DMS53 treated with DMSO at 0.1 percent for 48 hours (cell line): ENCODE measurements at regions not wholly inside any gene's neighbourhood (a gene's known extent, or its start where the extent isn't known, plus 50 kb on each side); places are given as distances from the start of the nearest gene placed in this dataset.

Experiments used
- DNase-seq: peaks from one replicate; lab custom pipeline; 2025; ENCODE audit not compliant: unreplicated experiment; lab: John Stamatoyannopoulos, UW

DNA sequence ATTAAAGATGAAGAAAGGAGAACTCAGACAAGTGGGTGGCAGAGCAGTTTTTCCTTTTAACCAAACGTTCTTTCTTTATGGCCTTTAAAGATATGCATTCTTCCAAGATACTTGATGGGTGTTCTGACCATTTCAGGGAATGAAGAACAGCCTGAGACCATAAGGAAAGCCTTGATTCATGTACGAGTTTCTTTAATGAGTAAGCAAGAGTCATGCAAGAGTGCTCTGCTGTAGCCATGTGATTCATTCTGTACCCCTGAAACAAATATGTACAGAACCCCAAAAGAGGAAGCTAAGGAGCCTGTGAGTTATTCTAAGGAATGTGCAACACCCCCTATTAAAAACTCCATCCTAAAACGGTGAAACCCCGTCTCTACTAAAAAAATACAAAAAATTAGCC lies 372.8 kb downstream of the MTX2 start:
- no peak for DNase-seq

DNA sequence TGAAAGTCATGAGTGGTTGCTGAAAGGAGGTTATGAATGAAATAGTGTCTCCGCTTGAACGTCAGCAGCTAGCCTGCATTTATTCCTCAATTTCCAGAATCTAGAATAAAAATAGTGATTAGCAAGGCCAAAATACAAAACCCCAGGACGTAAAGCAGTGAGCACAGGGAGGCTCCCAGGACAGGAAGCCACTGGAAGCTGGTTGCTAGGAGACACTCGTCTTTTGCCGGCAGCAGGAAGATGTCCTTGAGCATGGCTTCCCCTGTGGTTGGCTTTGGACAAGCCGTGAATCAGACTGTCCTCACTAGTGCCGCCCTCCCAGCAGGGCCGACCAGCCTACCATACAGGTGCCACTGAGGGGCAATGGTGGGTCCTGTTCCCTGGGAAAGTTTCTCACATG lies 374.4 kb downstream of the MTX2 start:
- DNase-seq, result peak; percentile 73

DNA sequence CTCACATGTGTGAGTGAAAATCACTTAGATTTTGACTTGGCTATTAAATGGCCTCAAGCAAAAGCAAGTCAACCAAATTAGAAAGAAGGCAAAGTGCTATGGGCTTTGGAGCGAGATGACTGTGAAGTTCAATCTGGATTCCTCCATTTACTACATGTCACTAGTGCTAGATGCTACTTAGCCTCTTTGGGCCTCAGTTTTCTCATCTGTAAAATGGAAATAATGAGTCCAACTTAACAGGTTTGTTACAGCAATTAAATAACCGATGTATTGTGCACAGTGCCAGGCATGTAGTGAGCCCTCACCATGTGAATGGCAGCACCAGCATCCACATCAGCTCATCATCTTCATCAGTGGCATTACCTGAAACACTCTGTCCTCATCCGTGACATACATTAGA lies 376.3 kb downstream of the MTX2 start:
- DNase-seq, result no peak

DNA sequence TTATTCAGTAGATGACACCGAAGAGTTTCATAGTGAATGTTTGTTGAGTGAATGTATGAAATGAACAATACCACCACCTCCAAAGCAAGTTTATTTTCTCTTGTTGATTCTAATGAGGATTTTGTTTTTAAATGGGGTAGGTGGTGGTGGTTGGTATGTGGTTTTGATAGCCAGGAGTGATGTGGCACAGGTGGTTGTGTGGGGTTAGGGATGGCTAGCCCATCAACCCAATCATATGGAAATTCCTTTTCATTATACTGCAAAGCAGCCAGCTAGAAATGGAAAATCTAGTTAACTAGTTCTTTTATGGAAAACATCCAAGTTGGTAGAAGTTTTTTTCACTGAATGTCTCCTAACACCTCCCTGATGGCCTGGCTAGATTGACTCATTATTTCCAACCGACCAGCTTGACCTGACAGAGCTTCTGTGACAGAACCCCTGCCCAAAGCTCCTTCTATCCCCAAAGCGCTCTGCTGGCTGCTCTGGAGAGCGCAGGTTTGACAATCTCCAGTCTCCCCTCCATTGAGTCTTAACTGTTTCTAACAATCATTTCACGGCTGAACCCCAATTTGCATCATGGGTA lies 376.9 kb downstream of the MTX2 start:
- no peak for DNase-seq

DNA sequence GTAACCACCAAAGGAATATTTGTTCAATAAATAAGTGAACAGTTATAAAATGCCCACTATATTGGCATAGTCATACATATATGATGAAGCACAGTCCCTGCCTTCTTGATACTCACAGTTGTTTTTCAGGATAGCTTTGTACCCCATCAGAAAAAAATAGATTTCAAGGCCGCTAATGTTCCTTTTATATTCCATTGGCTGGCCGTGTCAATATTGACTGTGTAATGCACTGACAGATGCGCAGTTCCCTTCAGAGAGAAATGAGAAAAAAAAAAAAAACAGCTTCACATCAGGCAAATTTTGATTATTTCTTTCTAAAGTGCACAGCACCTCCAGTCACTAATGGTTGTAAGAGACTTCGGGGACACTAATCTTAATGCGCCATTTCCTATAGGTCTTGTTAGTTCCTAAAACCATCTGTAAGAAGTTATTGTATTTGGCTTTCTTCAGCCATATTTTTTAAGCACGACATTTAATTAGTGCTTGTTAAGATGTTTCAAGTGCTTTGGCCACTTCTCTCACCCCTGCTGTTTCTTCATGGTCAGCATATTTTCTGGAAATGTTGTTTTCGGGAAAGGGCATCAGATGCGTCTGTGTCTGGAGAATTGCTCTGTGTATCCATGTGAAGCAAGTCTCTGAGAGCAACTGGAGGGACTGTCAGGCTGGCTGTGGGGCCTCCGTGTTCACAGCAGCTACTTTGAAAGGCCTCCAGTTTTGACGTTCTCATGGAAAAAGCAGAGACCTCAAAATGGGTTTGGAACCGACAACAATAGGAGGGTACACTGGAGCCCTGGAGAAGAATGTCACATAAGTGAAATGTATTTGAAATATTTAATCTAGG lies 378.3 kb downstream of the MTX2 start:
- DNase-seq, result peak; percentile 33

DNA sequence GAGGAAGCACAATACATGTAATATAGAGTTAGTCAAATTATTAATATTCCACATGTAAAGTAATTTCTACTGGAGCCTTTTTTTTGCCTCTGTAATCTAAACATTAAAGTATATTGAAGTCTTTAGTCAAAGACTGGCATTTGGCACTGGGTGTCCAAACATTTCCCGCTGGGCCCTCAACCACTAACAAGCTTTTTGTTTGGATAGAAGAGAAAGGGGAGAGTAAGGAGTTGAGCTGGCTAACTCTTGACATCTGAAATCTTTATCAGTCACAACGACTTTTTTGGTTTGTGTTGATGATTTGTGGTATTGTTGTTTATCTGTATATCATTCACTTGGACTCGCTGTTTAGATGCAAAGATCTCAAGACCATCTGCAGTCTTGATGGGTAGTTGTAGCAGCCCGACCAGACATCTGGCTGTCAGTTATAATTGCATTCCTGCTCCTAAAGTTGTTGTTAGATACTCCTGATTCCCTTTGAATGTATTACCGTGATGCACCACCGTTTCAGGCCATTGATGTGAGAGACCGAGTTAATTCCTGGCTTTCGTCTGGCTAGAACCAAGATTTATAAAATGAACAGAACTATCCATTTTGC lies 379.6 kb downstream of the MTX2 start:
- no peak for DNase-seq

DNA sequence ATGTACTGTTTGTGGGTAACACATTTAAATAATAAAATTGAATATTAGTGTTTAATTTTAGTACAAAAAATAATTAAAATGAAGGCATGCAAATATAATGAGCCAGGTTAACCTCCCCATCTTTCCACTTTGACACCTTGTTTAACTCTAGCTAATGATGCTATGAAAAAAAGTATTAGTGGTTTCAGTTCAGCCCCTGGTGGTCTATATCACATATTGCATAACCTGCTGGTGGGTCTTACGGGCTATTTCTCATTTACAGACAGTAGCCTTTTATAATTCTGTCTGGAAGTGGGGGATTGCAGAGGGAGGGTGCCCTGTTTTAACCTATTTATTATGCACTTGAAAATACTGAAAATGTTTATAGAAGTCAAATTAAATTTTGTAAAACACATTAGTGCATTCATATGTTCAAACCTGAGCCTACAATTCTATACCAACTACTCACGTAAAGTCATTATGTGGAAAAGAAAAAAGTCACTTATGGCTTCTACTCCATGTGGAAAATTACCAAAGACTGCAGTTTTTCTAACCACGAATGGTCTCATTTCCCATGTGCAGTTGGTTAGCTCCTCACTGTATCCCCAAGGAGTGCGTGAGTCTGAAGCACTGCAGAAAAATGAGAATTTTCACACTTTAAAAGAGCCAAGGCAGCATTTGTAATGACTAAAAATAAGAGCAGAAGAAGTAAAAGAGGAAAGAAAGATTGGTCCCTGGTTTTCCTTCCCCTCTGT lies 381.0 kb downstream of the MTX2 start:
- no peak for DNase-seq

DNA sequence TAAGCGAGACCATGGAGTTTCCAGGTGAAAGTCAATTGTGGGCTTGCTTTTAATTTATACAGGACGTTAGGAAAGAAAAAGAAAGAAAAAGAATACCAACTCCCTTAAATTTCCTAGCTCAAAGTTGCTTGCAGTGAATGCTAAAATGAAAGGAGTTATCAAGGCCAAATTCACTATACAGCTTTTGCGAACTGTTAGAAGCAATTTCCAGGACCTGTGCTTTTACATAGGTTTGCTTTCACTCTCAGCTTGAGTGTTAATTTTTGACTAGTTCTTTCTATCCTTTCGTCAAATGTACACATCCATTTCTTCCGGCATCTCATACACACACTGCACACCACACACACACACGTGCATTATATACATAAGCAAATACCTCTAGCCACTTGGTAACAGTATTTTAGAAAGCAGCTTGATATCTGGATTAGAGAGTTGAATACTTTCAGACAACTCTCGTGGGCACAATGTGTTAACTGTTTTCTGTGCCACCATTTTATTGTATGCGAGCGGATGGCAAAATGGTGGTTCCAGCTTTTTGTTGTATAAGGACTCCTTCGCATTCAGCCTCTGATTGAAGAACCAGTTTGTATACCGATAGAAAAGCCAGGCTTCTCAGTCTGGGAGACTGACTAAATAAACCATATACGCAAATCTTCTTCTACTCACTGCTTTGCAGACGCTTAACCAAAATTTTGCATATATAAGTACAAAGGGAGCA lies 381.8 kb downstream of the MTX2 start:
- DNase-seq, result no peak

DNA sequence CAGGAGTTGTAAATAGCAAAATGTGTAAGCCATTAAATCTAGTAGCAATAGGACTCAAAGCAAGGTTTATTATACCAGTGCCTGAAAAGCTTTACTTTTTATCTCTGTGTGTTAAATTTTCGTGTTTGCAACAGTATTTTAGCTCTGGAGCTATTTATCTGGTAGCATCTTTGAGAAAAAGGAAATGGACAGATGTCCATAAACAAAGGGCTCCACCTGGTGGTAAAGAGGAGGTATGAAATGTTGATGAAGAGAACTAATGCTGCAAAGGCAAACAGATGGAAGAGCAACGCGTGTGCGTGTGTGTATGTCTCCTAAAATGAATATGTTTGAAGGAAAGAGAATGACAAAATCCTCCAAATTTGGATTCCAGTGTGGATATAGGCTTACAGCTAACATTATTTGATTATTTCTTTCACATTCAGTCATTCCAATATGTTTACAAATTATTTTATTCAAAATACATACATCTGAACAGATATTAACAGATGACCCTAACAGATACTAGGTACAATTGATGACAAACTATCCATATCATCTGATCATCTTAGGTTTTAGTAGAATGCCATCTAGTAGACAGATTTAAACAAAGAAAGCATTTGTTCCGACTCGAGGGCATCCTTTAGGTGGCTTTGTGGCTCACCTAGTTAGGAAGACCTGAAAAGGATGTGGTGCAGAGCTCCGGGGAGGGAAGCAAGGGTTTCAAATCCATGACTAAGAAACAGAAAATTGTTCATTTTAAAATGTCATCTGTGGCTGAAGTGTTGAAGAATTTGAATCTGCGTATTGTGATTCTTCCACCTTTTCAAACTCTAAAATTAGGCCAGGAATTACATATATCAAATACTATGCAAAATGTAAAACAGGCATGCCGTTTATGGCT lies 383.3 kb downstream of the MTX2 start:
- DNase-seq, result peak; percentile 93

DNA sequence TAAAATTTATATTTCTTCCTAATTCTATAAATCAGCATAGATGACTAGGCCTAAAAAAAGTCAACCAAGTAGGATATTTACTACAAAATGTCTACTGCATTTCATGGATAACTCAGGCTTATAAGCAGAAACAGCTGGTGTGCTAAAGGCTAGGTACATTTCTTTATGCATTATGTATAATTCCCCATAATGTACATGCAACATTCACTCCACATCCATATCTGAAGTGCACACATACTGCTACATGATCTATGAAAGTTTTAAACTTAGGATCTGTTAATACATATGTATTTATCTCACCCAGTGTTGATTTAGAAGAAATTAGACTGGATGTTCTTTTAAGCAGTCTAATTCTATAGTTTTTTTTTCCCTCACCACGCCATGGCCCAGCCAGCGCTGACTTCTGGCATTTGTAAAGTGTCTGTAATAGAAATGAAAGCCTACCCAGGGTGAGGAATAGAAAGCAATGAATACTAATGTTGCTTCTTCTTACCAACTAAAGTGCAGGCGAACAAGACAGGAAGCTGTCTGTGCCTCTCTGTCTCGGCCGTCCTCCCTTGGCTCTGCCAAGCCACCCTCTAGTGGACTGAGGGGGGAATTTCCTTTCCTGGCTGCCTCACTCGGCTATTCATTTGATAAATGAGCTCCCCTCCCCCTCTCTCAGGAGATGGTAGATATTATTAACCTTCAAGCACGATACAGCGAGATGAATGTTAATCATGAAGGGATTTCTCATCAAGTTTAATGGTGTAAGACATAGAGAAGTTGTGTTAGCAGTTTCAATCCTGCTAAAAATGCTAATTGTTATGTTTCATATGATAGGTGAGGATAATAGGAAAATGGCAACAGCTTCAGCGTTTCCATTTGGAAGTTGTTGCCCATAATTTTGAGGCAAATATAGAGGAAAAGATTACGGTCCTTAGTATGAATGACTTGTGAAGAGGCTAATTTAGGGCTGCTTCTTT lies 384.5 kb downstream of the MTX2 start:
- peak; percentile 81 for DNase-seq

DNA sequence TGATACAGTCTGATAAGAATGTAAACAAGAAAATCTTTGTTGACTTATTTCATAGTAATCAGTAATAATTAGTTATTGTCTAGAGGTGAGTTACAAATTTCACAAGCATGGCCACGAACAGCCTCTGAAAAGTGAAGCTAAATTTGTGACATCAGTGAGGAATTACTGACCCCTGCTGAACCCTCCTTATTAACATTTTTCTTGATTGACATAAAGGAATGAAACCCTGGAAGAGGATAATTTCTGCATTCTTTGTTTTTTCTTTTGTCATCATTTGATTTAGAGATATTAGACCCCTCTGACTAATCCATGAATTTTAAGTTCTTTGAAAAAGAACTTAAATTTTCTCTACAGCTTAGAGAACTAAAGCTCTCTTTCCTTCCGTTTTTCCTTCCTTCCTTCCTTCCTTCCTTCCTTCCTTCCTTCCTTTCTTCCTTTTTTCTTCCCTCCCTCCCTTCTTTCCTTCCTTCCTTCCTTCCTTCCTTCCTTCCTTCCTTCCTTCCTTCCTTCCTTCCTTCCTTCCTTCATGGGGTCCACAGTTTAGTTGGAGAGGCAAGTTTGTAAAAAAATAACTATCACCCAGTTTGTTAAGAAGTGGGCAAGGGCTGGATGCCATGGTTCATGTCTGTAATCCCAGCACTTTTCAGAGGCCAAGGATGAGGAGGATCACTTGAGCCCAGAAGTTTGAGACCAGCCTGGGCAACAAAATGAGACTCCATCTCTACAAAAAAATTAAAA lies 387.0 kb downstream of the MTX2 start:
- no peak for DNase-seq

DNA sequence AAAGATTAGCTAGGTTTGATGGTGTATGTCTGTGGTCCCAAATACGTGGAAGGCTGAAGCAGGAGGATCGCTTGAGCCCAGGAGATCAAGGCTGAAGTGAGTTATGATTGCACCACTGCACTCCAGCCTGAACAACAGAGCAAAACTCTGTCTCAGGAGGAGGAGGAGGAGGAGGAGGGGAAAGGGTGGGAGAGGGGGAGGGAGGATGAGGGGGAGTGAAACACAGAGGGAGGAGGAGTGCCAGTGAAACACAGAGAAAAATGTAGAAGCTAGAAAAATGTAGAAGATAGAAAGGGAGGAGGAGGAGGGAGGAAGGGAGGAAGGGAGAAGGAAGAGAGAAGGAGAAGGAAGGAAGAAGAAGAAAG lies 387.5 kb downstream of the MTX2 start:
- DNase-seq, result no peak

DNA sequence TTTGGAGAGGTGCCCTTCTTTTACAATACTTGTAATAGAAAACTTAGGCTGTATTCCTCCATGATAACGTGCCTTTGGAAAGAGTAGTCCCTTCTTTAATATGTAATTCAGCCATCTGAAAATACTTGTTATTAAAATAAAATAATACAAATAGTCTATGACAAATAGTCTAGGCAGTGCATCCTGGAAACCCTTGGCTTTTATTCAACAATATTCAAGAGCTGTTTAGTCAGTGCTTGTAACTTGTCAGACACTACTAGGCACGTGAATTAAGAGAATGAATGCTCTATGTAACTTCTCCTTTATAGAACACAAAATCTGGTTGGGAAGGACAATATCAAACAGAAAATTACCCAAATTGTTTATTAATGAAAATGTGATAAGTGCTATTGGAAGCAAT lies 388.2 kb downstream of the MTX2 start:
- DNase-seq, result no peak

DNA sequence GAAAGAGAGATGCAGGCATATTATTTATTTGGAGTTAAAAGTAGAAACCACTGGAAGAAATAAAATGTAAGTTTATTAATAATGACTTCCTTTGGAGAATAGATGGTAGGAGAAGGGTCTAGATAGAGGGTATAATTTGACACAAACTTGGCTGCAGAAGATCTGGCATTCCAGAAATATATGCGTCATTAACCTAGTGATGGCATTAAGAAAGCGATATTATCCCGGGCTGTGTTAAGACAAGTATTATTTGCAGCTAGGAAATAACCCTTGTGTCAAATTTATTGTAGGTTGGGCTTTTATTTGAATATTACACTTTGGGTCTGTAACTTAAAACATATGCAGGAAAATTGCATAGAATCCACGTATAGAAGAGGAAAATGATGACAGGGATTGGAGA lies 389.5 kb downstream of the MTX2 start:
- no peak for DNase-seq

DNA sequence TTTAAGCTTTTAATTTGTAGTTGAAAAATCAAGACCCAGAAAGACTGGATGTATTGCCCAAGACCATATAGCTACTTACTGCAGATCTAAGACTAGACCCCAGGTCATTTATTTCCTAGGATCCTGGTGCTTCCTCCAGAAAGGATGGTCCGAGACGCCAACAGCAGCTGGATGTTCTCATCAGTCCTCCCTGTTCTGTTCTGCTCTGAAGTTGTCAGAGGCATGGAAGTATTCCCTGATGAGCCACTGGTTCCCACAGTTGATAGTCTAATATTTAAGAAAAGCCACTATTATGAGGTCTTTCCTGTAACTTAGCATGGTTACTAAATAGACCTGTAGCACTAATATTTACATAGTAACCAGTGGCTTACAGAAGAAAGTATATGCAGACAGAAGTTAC lies 393.5 kb downstream of the MTX2 start:
- DNase-seq, result no peak

DNA sequence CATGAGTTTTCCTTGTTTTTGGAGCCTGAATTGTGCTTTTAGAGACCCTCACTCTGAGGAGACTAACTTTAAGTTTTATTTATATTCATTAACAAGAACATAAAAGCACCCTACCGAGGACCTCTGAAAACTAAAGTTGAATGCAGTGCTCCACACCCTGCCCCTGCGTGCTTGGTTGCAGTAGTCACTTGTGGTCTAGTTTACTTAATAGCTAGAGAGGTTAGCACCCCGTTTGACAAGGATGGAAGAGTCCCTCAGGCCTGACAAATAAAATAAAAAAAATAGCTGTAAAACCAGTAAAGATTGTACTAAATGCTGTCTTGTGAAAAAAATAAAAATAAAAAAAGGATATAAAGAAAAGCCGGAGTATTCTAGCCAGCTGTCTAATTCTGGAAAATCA lies 395.2 kb downstream of the MTX2 start:
- DNase-seq, result no peak

DNA sequence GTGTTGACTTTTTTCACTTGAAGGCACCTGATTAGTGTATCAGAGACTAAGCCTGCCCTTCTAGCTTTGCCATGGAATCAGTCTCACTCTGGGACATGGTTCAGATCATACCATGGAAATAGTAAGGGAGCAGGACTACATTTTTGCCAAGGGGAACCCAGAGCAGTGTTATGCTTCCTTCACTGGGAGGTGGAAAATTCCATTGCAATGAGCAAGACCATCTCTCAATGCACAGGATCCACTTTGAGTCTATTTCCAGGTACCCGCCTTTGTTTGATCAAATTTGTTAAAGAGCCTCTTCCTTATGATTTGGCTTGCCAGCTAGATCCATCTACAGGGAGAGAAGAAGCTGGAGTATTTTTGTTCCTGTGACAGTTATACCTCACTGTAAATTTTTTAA lies 395.8 kb downstream of the MTX2 start:
- DNase-seq, result no peak

DNA sequence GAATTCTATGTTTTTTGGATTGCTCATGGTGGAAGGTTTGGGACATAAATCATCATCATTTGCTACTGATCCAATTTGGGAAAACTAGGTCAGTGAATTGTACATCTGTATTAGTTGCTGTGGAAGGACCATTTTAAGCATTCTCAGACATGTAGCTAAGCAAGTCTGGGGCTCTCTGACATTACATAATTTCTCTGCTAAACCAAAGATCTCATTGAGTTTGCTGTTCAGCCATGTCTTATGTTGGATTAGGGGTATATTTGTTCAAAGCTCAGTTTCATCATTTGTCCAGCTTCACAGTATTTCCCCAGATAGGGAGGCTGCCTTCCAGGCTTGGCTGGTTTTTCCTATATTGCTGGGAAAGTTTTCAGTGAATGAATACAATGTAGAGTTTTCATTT lies 399.7 kb downstream of the MTX2 start:
- DNase-seq, result no peak
